ENCODE measurements at regions not wholly inside any gene's neighbourhood (a gene's known extent, or its start where the extent isn't known, plus 50 kb on each side); places are given as distances from the start of the nearest gene placed in this dataset.

DNA sequence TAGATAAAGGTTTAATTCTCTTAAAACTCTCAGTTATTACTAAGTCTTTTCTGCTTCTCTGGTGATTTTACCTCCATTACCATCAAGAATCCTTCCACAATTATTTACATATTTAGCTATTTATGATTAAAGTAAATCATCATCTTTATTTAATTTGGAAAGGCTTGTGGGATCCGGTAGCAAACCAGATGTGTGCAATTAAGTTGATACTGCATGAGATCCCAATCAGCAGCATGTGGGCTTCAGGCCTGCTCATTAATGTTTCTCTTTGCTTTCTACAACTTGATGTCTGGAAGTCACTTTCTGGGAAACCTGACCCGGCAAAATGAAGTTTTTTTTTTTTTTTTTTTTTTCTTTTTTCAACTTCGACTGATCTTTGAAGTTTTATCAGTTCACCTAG, 558.4 kb upstream of the ANO5 start:
- intact Hi-C loops (cut with micrococcal nuclease) (no loop called here), dilution Hi-C loops (cut with MboI; ENCODE audit: extremely low pct_ligation_motif_present, low sequenced_read_pairs) (no loop called here)
- BruUV-seq (replicated peaks), result no TSS peak
- no peaks in the 10 kb centered on the region for H3K27me3 ChIP-seq (ENCODE audit: control insufficient read depth in 2 of 2, insufficient read depth in 2 of 2, low read length in 2 of 2)
- FAIRE-seq (no peak), DNase-seq (ENCODE audit: low read depth, low spot score) (no peak)
- H3K9me1 ChIP-seq (replicated peaks; ENCODE audit: control insufficient read depth, extremely low read depth, insufficient read depth, low read length), result no peaks in the 10 kb centered on the region
- H3K36me3 ChIP-seq (ENCODE audit: control insufficient read depth in 2 of 2, extremely low read depth in 1 of 2, insufficient read depth in 2 of 2, low read length in 2 of 2), result no peaks in the 10 kb centered on the region
- no peak overlapping the region for H3K9ac ChIP-seq (replicated peaks; ENCODE audit: extremely low read depth, insufficient read depth, low read length)
- H3K4me2 ChIP-seq (ENCODE audit: insufficient read depth, low read length), result no peak overlapping the region
- TF ChIP-seq JUN (IDR thresholded peaks at IDR 0.05; ENCODE audit: borderline replicate concordance, insufficient read depth, insufficient read length, low read depth) (no peak), POLR2A (IDR thresholded peaks at IDR 0.05; ENCODE audit: low read depth, low read length) (no peak), FOS (IDR thresholded peaks at IDR 0.05; ENCODE audit: borderline replicate concordance, insufficient read depth, low read length) (no peak), MYC (IDR thresholded peaks at IDR 0.05; ENCODE audit: low read depth, low read length) (no peak), POLR2AphosphoS5 (IDR thresholded peaks at IDR 0.05; ENCODE audit: insufficient read depth, low read depth, low read length) (no peak), EZH2 (IDR thresholded peaks at IDR 0.05; ENCODE audit: borderline replicate concordance, low read depth, low read length, severe bottlenecking) (no peak), GATA2 (IDR thresholded peaks at IDR 0.05; ENCODE audit: insufficient read depth, insufficient read length, low read depth, low read length) (no peak)
- TF ChIP-seq, protein P1, sequence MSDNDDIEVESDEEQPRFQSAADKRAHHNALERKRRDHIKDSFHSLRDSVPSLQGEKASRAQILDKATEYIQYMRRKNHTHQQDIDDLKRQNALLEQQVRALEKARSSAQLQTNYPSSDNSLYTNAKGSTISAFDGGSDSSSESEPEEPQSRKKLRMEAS (IDR thresholded peaks at IDR 0.05; ENCODE audit: insufficient read depth, insufficient read length), result no peak
- TF ChIP-seq, protein P2, sequence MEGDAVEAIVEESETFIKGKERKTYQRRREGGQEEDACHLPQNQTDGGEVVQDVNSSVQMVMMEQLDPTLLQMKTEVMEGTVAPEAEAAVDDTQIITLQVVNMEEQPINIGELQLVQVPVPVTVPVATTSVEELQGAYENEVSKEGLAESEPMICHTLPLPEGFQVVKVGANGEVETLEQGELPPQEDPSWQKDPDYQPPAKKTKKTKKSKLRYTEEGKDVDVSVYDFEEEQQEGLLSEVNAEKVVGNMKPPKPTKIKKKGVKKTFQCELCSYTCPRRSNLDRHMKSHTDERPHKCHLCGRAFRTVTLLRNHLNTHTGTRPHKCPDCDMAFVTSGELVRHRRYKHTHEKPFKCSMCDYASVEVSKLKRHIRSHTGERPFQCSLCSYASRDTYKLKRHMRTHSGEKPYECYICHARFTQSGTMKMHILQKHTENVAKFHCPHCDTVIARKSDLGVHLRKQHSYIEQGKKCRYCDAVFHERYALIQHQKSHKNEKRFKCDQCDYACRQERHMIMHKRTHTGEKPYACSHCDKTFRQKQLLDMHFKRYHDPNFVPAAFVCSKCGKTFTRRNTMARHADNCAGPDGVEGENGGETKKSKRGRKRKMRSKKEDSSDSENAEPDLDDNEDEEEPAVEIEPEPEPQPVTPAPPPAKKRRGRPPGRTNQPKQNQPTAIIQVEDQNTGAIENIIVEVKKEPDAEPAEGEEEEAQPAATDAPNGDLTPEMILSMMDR (IDR thresholded peaks at IDR 0.05; ENCODE audit: extremely low read depth in 1 of 2, insufficient read depth in 1 of 2, low read depth in 1 of 2, low read length in 2 of 2), result no peak
- H3K4me1 ChIP-seq (ENCODE audit: control insufficient read depth, extremely low read depth, insufficient read depth, low read length), result no peaks in the 10 kb centered on the region
- H3K4me3 ChIP-seq (replicated peaks in 1 of 3; ENCODE audit: insufficient read depth in 1 of 3, low read depth in 1 of 3, low read length in 3 of 3), result no peak overlapping the region
- ChIA-PET POLR2A (no interaction called here), CTCF (no interaction called here)
- no peaks in the 10 kb centered on the region for H4K20me1 ChIP-seq (replicated peaks; ENCODE audit: control insufficient read depth, extremely low read depth, insufficient read depth, low read length)
- no peaks in the 10 kb centered on the region for H3K79me2 ChIP-seq (ENCODE audit: control insufficient read depth, insufficient read depth, low read length)
- no peak overlapping the region for H2AFZ ChIP-seq (ENCODE audit: low read depth, low read length)
- H3K27ac ChIP-seq (ENCODE audit: insufficient read depth, low read depth, low read length), result no peak overlapping the region
- H3K9me3 ChIP-seq (replicated peaks; ENCODE audit: control insufficient read depth, insufficient read depth, low read length), result no peaks in the 10 kb centered on the region

All from endothelial cell of umbilical vein (primary cell).